ENCODE measurements at regions not wholly inside any gene's neighbourhood (a gene's known extent, or its start where the extent isn't known, plus 50 kb on each side); places are given as distances from the start of the nearest gene placed in this dataset.

DNA sequence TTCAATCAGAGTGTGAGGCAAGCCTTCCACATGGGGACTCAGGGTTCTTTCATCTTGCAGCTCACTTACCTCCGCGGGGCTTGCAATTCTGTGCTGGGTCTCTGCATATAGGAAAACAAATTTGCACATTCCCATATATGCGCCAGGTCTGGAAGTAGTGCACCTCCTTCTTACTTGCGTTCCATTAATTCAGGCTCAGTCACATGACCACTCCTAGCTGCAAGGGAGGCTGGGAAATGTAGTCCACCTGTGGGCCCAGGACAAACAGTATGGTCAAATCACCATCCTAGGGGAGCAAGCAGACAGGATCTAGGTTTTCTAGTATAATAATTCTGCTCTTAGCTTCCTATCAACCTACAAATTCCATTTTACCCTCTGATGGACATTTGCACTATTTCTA is 160.4 kb downstream of the AACS start:
- DNase-seq (ENCODE audit: low spot score), result no peak

DNA sequence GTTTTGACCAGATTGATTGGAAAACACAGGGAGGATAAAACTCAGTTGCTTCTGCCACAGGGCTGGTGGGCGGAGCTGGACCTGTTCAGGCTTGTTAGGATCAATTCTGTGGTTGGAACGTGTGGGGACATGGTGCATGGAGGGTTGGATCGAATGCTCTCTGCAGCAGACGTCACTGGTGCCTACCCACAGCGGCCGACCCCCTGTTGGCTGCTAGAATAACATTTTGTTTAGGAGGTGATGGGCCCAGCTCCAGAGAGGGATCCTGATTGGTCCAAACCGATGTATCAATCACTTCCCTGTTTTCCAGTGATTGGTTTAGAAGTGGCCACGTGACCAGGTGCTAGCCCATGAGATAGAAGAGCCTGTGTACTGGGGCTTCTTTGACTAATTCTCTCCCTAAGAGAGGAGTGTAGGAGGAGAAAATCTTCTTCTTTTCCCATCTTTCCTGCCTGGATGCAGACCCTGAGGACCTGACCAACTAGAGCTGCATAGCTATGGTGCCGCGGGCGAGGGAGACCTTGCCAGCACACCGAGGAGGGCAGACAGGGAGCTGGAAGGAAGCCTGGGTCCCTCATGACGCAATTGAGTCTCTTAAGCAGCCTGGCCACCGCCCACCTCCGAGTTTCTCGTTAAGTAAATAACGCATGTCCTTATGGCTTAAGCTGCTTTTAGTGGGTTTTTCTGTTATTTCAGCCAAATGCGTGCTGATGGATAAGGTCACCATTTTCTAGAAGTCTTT is 163.5 kb downstream of the AACS start:
- peak; percentile 20 for DNase-seq (ENCODE audit: low spot score)

DNA sequence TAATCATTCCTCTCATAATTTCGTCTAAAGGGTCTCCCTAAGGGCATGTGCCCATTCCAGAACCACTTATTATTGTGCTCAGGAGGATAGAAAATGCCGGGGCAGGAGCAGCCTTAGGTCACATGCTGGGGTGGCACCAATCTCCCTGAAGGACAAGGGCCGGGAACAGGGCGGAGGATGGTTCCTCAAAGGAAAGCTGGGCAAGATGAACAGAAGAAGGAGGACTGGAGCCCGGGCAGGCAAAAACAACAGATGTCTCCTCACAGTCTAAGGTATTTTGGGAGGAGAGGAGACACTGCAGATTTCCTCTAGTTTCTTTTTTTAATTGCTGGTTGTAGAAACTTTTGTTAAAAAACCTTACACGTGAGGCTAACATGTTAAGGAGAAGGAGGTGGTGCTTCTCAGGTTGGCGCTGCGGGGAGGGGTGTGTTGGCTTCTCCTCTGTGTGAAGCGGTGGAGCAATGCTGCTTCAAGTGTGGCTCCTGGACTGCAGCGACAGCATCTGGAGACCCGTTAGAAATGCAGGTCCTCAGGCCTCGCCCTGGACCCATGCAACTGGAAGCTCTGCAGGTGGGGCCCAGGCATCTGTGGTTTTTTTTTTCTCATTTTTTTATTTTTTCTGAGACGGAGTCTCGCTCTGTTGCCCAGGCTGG is 164.8 kb downstream of the AACS start:
- DNase-seq (ENCODE audit: low spot score), result no peak

DNA sequence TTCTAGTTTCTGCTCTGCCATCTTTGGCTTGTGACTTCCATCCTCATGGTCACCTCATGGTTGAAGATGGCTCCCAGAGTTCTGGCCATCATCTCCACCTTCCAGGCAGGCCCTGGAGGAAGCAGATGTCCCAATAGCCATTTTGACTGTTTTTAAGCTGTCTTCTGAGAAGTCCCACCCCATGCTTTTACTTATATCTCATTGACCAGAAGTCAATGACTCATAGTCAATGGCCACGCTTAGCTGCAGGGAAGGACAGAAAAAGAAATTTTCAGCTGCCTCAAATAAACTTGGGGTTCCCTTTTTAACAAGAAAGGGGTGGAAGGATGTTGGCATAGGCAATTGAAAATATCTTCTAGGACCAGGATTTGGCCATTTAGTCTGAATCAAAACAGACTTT is 168.1 kb downstream of the AACS start:
- no peak for DNase-seq (ENCODE audit: low spot score)

DNA sequence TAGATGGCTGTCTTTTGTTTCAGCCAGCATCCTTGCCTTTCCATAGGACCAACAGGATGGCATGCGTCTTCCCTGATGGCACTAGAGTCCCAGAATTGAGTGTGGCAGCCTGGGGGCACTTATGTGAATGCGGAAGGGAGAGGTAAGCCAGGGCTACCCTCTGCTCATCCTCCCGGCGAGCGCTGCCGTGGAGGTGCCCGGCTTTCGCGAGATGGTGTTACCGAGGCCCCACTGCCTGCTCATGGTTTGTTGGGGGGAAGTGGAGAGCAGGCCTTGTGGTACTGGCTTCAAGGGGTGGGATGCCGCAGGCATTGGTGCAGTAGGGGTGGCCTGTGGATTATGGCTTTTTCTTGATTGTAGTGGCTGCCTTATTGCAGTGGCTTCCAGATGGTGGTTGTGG is 174.3 kb downstream of the AACS start:
- DNase-seq (ENCODE audit: low spot score), result no peak

DNA sequence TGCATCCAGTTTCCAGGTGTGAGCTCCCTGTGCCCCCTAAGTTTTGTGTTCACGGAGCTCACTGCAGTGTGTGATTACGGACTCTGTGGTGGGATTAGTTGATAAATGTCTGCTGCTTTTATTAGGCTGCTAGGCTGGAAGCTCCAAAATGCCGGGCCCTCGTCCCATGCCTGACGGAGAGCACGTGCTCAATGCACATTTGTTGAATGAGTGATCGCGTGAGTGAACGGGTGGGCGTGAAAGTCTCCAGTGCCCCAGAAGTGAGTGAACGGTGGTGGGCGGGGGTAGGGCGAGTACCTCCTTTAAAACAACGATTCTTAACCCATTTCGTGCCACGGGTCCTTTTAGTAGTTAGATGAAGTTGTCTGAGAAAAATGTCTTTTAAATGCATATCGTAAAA is 175.5 kb downstream of the AACS start:
- DNase-seq (ENCODE audit: low spot score), result no peak

DNA sequence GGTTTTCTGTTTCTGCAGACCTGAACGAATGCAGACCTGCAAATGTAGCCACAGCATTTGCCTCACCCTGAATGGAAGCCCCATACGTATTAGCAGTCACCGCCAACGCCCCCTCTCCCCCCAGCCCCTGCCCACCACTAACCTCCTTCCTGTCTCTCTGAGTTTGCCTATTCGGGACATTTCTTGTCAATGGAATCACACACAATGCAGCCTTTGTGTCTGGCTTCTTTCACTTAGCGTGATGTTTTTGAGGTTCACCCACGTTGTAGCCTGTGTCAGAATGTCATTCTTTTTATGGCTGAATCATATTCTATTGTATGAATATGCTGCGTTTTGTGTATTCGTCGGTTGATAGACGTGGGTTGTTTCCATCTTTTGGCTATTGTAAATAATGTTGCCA is 178.6 kb downstream of the AACS start:
- DNase-seq (ENCODE audit: low spot score), result peak; percentile 31

DNA sequence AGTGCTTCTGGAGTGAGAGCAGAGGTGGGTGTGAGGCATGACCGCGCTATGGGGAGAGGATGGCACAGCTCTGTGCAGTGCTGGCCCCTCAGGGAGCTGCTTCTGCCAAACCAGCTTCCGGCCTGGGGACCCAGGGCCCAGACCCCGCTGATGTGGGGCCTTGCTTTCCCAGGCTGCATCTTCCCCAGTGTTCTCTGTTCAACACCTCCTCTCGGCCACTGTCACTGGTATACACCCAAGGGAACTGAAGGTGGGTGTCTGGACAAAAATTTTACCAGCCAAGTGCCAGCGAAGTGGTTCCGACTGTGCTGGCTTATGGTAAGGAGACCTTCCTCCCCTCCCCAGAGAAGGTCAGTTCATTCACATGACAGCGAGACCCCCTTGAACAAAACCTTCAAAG is 179.1 kb downstream of the AACS start:
- DNase-seq (ENCODE audit: low spot score), result no peak

DNA sequence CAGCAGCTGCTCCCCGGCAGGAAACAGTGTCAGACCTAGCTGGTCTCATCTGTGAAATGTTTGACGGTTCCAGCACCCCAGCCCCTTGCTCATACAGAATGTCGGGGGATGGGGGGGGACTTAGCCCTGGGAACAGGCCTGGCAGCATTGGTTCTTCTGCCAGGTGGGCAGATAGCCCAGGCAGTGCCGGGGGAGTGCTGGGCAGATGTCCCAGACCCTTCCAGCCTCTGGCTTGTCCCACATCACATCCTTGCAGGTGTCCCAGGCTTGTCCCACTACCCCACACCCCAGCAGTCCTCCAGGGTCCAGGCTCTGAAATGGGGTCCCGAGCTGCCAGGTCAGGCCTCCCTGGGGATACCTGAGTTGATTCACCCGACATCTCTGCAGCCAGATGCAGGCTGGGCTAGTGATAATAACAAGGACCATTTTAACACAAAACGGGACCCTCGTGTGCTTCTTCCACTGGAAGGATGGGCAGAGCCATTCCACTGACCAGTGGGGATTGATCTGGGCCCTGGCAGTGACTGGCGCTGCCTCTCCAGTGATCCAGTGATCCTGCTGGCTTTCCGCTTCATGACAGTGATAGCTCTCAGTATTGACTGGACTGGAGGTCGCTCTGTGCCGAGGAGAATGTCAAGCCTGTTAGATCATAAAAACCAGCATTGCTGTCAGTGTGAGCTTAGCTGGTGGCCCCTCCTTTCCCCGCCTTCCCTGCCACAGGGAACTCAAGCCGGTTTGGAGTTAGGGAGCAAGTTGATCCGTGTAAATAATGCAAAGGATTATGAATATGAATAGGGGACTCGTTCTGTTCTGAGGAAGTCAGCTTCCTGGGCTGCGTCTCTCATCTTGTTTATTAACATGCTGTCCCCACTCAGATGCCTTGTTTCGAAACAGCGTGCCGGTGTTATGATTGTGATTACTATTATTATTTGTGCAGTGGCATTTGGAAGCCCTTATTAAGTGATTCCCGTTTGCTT is 180.6 kb downstream of the AACS start:
- DNase-seq (ENCODE audit: low spot score), result no peak

DNA sequence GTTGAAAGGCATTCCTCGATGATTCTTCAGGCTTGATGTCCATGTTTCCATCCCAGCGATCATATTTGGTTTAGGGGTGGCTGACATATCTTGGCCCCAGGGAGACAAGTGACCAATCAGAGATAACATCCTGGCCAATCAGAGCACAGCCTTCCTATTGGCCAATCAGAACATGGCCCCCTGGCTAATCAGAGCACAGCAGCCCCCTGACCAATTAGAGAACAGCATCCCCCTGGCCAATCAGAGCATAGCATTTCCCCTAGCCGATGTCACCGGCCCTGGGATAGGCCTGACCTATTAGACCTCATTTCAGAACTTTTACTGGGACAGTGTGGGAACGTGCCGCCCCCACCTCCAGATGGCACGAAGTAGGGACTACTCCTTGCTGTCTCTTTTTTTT is 182.2 kb downstream of the AACS start:
- no peak for DNase-seq (ENCODE audit: low spot score)

DNA sequence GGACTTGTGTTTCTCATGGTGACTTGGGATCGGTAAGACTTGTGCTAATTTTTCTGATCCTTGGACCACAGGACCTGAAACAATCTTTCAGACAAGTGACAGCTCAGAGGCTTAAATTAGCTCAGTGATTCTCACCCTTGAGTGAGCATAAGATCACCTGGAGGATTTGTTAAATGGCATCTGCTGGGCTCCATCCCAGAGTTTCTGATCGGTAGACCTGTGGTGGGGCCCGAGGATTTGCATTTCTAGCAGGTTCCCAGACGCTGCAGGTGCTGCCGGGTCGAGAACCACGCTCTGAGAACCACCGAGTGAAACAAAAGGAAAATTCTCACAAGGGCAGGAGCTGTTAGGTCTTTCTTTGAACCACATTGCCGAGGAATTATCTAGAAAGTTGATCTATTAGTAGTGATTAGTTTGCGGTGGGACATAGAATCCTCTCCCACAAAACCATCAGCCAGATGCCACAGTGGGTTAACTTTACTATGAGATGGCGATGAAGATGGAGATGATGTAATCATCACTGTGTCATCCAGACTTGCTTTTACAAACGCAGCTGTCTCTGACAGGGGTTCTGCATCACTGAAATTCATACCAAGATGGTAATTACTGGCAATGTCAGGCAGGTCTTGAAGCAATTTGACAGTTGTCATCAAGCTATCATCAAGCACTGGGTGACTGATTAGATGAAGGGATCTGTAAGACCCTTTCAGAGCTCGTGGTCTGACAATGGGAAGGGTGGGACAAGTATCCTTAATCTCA is 184.0 kb downstream of the AACS start:
- no peak for DNase-seq (ENCODE audit: low spot score)

DNA sequence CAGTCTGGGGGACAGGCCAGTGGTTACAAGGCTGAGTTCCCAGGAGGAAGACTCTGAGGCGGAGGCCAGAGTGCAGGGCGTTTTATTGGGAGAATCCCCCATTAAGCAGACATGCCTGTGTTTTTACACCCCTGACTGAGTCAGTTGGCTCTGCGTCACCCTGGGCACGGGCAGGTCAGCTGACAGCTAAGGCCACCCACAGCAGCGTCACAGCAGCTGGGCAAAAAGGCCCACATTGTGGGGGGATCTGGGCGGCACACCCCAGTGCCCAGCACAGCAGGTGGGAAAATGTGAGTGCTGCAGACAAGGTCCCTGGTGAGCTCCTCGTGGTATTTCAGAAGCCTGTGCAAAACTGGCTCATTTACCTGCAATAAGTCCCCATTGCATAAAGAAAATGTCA is 184.7 kb downstream of the AACS start:
- no peak for DNase-seq (ENCODE audit: low spot score)

DNA sequence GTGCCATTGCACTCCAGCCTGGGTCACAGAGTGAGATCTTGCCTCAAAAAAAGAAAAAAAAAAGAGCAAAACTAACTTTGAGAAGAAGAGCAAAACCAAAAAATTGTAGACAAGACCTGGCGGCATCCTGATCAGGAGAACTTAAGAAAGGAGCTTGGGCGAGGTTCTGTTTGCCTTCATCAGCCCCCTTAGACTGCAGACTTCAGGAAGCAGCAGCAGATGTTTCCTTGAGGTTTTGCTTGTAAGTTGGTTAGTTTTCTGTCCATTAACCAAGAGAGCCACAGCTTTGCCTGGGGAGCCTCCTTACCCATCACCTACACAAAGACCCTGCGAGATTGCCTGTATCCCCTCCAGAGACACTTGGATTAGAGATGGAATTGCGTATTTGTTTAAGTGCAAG is 189.0 kb downstream of the AACS start:
- DNase-seq (ENCODE audit: low spot score), result no peak

DNA sequence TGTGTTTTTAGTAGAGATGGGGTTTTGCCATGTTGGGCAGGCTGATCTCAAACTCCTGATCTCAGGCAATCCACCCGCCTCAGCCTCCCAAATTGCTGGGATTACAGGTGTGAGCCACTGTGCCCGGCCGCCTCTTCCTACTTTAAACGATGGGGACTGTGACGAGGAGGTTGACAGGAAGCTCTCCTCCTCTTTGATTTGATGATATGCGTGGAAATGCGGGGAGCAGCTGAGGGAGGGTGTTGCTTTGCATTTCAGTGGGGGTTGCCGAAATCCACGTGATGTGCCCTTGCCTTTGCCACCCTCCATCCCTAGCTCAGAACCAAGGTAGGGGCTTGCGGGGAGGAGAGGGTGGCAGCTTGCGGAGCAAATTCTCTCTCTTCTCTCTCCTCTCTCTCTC is 189.6 kb downstream of the AACS start:
- no peak for DNase-seq (ENCODE audit: low spot score)

DNA sequence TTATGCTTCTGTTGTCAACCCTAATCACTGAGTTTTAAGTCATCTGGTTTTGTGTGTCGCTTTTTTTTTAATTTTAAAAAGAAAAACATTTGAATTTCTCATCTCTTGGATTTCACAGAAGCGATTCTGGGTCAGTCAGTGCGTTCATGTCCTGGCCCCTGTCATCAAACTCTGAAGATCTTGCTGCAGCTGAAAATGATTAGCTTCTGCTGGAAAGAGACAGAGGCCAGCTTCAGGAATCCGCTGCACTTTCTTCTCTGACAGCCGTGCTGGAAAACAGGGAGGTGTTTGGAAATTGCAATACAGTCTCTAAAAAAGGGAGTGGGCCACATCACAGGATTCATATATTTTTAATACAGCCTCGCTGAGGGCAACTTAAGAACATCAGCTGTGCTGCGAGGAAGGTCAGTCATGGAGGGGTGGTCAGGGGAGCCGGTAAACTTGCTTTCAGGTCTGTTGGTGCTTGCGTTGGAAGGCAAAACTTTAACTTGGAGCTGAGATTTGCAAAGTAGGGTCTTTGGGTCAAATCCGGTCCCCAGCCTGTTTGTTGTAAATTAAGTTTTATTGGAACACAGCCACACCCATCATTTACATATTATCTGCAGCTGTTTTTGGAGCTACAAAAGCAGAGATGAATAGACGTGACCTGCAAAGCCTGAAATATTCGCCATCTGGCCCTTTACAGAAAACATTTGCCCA is 190.8 kb downstream of the AACS start:
- DNase-seq (ENCODE audit: low spot score), result no peak

DNA sequence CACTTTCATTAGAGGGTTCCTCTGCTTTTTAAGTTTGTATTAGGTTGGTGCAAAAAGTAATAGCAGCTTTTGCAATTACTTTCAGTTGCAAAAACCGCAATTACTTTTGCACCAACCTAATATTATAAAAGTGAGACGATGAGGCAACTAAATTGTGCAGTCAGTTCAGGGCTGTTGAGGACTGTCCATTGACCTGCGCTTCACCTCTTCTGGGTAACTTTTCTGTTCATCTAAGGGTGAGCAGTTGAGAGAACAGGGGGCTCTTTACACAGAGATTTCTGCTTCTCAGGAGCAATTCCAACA is 191.3 kb downstream of the AACS start:
- DNase-seq (ENCODE audit: low spot score), result no peak

DNA sequence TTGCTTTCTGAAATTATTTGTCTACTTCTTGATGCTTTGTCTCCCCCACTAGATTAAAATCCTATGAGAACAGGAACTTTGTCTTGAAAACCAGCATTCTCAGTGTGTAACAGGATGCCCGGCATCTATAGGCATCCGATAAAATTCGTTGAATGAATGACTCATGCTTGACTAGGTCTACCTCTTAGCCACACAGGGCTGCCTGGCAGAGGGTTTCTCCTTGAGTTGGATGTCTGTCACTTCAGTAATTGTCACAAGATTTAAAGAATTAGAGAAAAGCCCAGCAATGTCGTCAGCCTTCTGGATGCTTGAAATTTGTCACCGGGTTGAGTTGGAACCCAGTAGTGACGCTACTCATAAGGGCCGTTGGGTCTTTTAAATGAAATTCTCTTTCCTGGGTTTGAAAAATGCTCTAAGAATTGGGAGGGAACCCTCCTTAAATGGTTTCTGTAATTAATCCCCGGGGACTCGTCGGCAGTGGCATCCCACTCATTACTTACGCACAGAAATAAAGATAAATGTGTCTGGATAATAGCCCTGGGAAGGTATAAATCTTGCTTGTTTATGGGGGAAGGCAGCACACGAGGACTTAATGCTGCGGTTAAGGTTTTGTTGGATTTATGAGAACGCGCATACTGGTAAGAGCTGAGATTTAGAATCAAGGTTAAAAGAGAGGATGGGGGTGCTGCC is 194.1 kb downstream of the AACS start:
- DNase-seq (ENCODE audit: low spot score), result no peak

DNA sequence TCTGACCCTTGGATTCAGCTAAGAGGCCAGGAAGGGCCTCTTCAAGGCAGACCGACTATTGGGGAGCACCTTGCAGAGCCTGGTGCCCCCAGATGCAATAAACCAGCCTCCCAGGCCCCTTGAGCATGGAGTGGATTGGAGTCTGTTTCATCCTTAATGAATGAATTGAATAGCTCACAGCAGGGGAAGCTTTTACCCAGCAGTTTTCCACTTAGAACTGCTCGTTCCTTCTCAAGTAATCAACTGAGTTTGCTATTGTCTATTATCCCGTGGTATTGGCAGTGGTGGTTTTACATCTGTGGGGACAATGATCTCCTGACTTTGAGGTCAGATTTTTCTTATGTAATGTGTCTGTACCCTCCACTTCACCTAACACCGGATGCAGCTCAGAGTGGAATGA is 197.6 kb downstream of the AACS start:
- DNase-seq (ENCODE audit: low spot score), result no peak

DNA sequence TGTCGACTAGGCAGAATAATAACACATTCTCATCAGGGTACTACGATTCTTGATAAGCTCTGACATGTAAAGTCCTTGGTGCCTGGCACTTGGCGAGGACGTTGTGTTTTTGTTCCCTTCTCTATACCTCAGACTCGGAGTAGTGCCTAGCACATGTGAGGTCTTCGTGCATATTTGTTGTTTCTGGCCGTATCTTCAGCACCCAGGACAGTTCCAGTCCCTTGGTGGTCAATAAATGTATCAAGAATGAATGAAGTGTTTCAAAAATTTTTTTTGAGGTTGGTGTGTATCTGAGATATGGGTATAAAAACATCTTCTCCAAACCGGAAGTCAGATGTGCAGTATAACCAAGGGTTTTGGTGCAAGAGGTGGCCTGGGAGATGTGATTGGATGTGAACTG is 198.2 kb downstream of the AACS start:
- DNase-seq (ENCODE audit: low spot score), result no peak

DNA sequence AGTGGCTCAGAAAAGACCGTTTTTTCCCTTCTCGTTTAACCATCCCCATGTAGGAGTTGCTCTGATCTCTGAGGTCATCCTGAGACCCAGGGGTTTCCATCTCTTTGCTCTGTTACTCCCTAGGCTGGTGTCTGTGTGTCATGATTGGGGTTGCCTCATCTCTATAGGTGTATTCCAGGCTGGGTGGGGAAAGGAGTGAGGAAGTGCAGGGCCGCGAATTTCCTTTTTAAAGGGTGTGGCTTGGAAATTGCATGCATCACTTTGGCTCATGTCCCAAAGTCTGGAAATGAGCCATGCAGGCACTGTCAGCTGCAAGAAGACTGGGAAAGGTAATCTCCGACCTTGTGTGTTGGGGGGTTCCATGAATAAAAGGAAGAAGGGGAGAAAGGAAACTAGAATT is 201.9 kb downstream of the AACS start:
- no peak for DNase-seq (ENCODE audit: low spot score)

DNA sequence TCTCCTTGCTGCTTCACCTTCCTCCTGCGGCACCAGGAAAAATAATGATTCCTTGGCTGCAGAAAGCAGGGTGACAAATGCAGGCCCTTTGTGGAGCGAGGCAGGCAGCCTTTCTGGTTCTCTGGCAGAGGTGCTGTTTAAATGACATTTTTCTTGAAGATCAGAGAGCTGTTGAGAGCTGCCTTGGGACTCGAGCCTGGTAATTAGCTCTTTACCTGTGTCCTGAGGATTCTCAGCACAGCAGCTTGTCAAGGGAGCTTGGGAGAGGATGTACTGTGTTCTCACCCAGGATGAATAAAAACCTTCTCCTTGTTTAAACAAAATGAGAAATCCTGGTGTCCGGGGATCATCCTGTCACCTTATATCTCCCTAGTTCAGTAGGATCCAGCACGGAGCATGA is 204.0 kb downstream of the AACS start:
- no peak for DNase-seq (ENCODE audit: low spot score)
